ENCODE measurements at regions not wholly inside any gene's neighbourhood (a gene's known extent, or its start where the extent isn't known, plus 50 kb on each side); places are given as distances from the start of the nearest gene placed in this dataset.

DNA sequence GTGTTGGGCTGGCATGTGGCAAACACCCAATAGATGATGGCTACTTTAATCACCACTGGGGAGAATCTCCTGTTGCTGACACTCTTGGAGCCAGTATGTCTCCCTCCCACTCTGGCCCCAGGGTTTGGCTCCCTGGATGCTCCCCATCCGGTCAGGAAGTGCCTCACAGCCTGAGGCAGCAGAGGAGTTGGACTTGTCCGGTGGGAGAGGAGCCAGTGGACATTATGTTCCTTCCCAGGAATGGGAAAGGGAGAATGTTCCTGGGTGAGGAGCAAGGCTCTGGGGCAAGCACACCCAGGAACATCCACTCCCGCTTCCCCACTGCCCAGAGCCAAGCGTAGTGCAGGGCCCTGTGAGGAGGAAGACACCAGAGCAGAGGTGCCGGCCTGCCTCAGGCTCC lies 84.6 kb upstream of the NAV2 start:
- ATAC-seq (ENCODE audit: low read depth): peak; percentile 74
- BruUV-seq (replicated peaks): no TSS peak
- whole genome bisulfite sequencing, 2 experiments (ENCODE audit: extremely low coverage in 2 of 2, insufficient read length in 1 of 2): no CpG with 5 or more reads among the region's 5 CpGs

More for the DNA sequence above, 84.6 kb upstream of the NAV2 start:
- Histone ChIP-seq H4K20me1 (ENCODE audit: insufficient read depth, low read length) (no peaks in the 10 kb centered on the region), H3K4ac (ENCODE audit: low read depth, low read length) (peak overlapping the region; percentile 43), H2AK5ac (ENCODE audit: low read depth, low read length) (no peak overlapping the region; the same call in 1 of the 2 replicates), H3K4me3 (ENCODE audit: insufficient read depth, low read depth, low read length) (no peak overlapping the region), H2BK120ac (ENCODE audit: low read depth, low read length) (peak overlapping the region; percentile 53; the same call in 1 of the 2 replicates), H3K9me1 (ENCODE audit: insufficient read depth, low read length) (no peaks in the 10 kb centered on the region; the same call in 1 of the 2 replicates), H3K23ac (ENCODE audit: low read depth, low read length) (no peak overlapping the region), H3K9me3 (ENCODE audit: control insufficient read depth, insufficient read depth, low read length) (no peaks in the 10 kb centered on the region), H2BK5ac (ENCODE audit: low read depth, low read length, poor library complexity, severe bottlenecking) (no peak overlapping the region), H2AFZ (replicated peaks; ENCODE audit: low read length, poor library complexity) (peak overlapping the region; percentile 80), H4K91ac (ENCODE audit: insufficient read depth, low read depth, low read length) (no peak overlapping the region), H3K27ac (ENCODE audit: insufficient read depth, low read length) (no peak overlapping the region), H2BK15ac (ENCODE audit: low read depth, low read length) (no peak overlapping the region), H3K56ac (ENCODE audit: extremely low read depth, insufficient read depth, low read length) (no peak overlapping the region), H3K9ac (ENCODE audit: low read depth, low read length) (no peak overlapping the region), H3K36me3 (ENCODE audit: control insufficient read depth, insufficient read depth, low read length) (no peaks in the 10 kb centered on the region), H2BK20ac (ENCODE audit: low read depth, low read length) (no peak overlapping the region; the same call in 1 of the 2 replicates), H3K27me3 (ENCODE audit: control insufficient read depth, insufficient read depth, low read length) (no peaks in the 10 kb centered on the region), H4K8ac (ENCODE audit: low read depth in 2 of 2, low read length in 2 of 2) (peak overlapping the region in 1 of 2 experiments; percentile 55; a peak in 1 of 4 replicates), H2AK9ac (replicated peaks; ENCODE audit: low read depth, low read length, poor library complexity) (peak overlapping the region; percentile 71), H3K18ac (ENCODE audit: low read depth, low read length) (no peak overlapping the region), H3K4me2 (ENCODE audit: low read depth, low read length) (no peak overlapping the region), H3K4me1 (ENCODE audit: control insufficient read depth, insufficient read depth, low read length) (peaks cover 12% of the 10 kb centered on the region), H3K14ac (replicated peaks; ENCODE audit: low read depth, low read length) (peak overlapping the region; percentile 33; the same call in 1 of the 2 replicates), H3K79me1 (ENCODE audit: low read depth in 1 of 2, low read length in 2 of 2) (no peaks in the 10 kb centered on the region), H4K5ac (ENCODE audit: low read depth, low read length) (no peak overlapping the region)
- dilution Hi-C loops (cut with HindIII; ENCODE audit: low sequenced_read_pairs, unreplicated experiment): no loop called here
- POLR2A ChIA-PET (ENCODE audit: unreplicated experiment): no interaction called here
- intact Hi-C loops (cut with micrococcal nuclease): no loop called here
- CTCF ChIA-PET: no interaction called here
- in situ Hi-C loops (cut with MboI; ENCODE audit: low sequenced_read_pairs): no loop called here
- TF ChIP-seq, protein P1, sequence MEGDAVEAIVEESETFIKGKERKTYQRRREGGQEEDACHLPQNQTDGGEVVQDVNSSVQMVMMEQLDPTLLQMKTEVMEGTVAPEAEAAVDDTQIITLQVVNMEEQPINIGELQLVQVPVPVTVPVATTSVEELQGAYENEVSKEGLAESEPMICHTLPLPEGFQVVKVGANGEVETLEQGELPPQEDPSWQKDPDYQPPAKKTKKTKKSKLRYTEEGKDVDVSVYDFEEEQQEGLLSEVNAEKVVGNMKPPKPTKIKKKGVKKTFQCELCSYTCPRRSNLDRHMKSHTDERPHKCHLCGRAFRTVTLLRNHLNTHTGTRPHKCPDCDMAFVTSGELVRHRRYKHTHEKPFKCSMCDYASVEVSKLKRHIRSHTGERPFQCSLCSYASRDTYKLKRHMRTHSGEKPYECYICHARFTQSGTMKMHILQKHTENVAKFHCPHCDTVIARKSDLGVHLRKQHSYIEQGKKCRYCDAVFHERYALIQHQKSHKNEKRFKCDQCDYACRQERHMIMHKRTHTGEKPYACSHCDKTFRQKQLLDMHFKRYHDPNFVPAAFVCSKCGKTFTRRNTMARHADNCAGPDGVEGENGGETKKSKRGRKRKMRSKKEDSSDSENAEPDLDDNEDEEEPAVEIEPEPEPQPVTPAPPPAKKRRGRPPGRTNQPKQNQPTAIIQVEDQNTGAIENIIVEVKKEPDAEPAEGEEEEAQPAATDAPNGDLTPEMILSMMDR (conservative IDR thresholded peaks at IDR 0.05; ENCODE audit: low read depth, low read length): no peak
- TF ChIP-seq FOS (IDR thresholded peaks at IDR 0.05; ENCODE audit: low read depth, low read length): no peak
- no peak for TF ChIP-seq MAZ (IDR thresholded peaks at IDR 0.05; ENCODE audit: borderline replicate concordance, low read depth, low read length)
- TF ChIP-seq, protein P2, sequence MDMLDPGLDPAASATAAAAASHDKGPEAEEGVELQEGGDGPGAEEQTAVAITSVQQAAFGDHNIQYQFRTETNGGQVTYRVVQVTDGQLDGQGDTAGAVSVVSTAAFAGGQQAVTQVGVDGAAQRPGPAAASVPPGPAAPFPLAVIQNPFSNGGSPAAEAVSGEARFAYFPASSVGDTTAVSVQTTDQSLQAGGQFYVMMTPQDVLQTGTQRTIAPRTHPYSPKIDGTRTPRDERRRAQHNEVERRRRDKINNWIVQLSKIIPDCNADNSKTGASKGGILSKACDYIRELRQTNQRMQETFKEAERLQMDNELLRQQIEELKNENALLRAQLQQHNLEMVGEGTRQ (IDR thresholded peaks at IDR 0.05; ENCODE audit: low read depth, low read length): no peak
- no peak for TF ChIP-seq CHD1 (IDR thresholded peaks at IDR 0.05; ENCODE audit: low read depth, low read length)
- TF ChIP-seq MAFK (IDR thresholded peaks at IDR 0.05; ENCODE audit: low read depth, low read length): no peak
- TF ChIP-seq RFX5 (IDR thresholded peaks at IDR 0.05; ENCODE audit: low read depth, low read length): no peak
- no peak for TF ChIP-seq BHLHE40 (IDR thresholded peaks at IDR 0.05; ENCODE audit: low read depth, low read length)
- TF ChIP-seq MXI1 (IDR thresholded peaks at IDR 0.05; ENCODE audit: borderline replicate concordance, low read depth, low read length): no peak
- peak; percentile 59 for DNase-seq
